GM18517 (cell line): ENCODE measurements at regions not wholly inside any gene's neighbourhood (a gene's known extent, or its start where the extent isn't known, plus 50 kb on each side); places are given as distances from the start of the nearest gene placed in this dataset.
A peak's percentile ranks its signal among the peaks of the same experiment; 100 is the strongest.

Source experiments
- ATAC-seq: cut with Tn5 transposase; IDR thresholded peaks from one replicate; pipeline ENCODE4 v1.9.1; 2021; ENCODE audit warnings: mild to moderate bottlenecking, moderate library complexity; ENCODE audit not compliant: unreplicated experiment

DNA sequence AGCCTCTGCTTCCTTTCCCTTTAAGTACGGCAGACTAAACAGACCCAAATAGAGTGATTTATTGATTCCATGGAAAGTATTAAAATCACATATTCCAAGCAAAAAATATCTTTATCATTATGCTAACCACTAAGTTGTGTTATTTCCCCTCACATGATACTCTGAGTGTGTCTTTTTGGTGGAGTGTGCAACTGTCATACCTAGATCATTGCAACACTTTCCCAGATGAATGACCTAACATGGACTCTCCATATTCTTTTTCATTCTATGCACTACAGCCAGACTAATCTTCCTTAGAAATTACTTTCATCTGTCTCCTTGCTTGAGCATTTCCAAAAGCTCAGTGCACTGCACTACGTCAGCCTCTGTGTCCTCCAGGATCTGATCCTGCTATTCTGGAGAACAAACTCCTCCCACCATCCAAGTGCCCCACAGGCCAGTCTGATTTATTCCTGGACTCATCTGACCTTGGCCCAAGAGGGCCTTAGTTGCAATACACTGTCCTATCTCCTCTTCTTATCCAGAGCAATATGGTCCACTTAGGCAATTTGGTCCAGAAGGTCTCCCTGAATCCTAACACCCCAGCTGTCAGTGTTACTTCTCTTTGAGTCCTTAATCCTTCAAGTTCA is 263.3 kb upstream of the KLF6 start:
- no peak for ATAC-seq

DNA sequence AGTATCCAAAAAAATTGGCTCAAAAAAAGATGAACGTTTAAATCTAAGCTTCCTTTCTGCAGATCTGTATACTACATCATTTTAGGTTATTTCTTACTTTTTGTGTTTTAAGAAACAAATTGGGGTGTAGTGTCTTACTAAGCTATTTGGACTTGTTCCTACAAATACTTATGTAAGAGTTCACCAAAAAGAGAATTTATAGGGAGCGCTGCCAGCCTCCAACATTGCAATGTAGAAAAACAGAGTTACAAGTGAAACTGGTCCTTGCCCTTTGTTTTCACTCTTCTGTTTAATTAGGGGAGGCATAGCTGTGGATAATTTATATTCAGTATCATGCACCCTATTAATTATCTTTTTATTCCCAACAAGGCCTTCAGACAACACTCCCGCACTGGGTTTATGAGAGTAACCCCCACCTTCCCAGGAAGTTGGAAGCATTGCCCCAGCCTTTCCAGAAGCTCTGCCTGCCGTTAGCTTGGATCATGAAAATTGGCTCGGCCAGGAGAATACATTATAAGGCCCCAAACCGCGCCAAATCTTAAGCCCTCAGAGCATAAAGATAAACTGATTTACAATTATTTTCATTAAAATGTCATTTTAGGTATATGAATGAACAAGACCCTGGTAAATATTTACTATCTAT is 261.8 kb upstream of the KLF6 start:
- no peak for ATAC-seq

DNA sequence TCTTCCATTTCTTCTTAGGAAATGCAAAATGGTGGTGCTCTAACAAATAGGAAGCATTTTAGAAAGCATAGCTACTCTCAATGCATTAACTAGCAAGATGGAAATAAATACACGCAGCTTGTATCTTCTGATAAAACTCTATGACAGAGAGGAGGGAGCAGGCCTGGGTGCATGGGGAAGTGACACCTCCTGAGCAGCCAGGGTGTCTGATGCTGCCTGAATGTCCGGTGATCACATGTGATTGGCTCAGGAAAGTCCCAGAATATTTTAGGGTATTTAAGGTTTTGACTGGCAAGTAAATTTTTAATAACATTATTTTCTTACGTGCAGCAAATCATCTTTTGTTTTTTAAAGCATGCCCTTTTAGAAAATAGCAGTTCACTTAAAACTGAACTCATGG is 261.0 kb upstream of the KLF6 start:
- ATAC-seq: no peak

DNA sequence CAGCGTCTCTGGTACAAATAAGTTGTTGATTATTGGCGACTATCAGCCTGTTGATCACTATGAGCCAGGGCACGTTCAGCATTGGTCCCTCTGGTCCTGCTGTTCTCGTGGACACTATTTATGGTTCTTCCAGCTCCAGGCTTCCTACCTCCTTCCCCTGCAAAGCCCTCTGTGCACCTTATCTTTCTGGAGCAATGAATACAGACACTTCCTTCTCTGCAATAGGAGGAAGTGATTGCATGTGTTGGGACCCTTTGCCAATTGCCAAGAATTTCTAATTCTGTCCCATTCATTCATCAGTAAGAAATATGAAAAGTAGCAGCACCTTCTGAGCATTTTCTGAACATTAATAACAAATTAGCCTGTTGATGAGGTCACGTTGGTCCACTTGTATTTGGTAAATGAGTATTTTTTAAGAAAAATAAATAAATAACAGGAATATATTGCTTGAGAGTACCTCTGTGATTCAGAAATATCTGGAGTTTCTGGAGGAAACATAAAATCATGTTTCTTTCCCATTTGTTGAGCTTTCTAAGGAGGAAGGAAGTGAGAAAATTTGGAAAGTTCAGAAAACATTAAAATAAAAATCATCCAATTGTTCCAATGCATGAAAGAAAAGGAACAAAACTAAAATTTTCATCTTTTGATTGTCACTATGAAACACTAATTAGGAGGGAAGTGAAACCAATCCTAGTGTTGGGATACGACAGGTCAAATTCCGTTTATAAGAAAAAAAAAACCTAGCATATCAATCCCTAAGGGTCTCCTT is 259.1 kb upstream of the KLF6 start:
- no peak for ATAC-seq

DNA sequence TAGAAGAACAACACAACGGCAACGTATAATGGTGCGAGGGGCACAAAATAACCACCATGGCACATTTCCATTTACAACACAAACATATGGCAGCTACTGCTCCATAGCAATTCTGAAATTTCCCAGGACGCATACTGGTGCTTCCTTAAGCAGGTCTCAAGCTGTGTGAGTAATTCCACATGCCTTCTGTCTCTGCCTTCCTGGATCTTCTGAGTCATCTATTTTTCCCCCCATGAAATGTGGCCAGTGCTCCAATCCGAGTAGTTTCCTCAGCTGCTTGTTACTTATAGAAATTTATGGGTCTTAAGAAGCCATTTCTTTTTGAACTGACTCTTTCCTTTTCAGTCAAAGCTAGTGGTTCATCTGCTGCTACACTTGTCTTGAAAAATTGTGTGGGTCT is 256.6 kb upstream of the KLF6 start:
- ATAC-seq: no peak

DNA sequence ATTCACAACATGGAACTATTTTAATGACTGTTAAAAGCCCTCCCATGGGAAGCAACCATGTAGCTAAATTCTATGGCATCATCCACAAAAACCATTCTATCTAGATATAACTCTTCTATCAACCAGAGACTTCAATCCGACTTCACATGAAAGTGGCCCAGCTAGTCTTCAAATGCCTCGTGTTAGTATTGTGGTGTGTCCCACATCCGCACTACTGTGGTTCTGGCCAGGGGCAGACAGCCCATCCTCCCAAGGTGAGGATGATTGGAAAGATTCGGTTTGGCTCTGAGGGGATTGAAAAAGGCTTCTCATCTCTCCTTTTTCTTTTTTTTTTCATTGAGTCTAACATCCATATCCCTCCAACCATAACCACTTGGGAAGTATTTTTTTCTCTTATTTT is 253.0 kb upstream of the KLF6 start:
- no peak for ATAC-seq

DNA sequence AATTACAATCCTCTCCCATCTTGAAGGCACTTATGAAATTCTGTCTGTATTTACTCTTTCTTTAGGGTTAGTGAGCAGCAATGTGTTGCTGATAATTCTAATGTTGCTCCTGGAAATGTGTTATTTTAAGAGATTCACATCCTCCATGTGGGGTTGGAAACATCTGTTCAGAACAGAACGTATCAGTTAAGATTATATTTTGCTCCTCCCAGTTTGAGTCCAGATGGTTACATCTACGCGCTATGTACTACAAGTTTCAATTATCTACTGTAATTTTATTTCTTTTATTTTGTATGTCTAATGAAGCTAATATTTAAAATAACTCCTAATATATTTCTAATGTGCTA is 250.6 kb upstream of the KLF6 start:
- ATAC-seq: no peak

DNA sequence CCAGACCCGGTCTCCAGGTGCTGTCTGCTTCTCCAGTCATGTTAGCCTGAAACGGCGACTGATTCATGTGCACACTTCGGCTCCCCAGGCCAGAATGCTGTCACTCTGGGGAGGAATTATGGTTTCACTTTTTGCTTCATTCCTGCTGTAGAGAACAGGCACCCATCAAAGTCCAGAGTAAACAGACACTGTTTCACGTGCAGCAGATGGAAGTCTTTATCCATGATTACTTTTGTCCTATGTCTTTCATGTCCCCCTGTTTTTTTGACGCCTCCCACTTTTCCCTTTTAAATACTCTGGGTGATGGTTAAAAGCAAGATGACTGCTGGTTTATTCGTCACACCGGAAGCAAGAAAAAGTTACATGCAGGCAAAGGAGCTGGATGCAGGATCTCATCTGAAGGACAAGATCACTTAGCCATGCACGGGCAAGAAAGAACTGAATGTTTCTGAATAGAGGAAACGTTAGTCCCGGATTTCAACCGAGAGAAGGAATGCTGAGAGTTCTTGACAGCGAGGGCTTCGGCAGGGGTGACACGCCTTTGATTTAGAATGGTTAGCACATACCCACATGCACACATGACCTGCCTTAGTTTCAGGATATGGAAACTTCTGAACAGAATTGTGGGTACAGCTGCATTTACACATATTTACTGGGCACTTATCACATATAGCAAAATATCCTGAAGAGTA is 250.0 kb upstream of the KLF6 start:
- no peak for ATAC-seq

DNA sequence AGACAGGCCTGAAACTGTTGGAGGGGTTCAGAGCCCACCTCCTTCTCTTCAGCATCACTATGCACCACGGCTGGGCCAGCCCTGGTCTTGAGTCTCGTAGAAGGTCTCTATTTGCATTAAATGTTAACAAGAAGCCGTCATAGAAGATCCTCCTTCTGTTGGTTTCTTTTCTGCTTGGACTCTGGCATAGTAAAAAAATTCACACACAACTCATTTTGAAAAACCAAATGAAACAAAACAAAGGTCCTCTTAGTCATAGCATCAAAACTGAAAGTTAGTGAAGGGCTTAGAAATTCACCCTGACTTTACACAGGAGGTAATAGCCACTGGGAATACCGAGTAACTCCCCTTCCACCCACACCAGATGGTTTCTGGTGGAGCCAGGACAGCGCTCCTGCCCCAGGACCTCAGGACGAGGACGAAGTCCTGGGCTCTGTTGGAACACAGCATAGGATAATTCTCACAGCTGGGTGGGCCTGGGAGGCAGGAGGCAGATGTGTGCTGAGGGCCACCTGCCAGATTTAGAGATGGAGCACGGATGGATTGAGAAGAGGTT is 248.4 kb upstream of the KLF6 start:
- peak; percentile 96 for ATAC-seq

DNA sequence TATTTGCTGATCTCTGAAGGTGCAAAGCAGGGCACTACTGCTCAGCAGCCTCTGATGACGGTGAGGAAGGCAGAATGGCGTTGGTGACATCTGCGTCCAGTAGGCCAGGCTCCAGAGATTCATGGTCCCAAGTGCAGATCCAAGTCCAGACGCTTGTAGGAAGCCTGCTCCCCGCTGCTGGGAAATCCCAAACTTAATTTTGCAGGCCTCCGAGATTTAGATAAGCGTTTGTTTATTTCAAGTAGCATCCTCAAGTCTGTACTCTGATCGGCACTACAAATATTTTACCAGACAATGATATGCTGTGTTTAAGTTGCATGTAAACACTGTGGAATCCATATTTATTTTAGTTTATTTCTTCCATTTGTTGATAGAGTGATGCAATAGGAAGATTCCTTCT is 244.9 kb upstream of the KLF6 start:
- no peak for ATAC-seq

DNA sequence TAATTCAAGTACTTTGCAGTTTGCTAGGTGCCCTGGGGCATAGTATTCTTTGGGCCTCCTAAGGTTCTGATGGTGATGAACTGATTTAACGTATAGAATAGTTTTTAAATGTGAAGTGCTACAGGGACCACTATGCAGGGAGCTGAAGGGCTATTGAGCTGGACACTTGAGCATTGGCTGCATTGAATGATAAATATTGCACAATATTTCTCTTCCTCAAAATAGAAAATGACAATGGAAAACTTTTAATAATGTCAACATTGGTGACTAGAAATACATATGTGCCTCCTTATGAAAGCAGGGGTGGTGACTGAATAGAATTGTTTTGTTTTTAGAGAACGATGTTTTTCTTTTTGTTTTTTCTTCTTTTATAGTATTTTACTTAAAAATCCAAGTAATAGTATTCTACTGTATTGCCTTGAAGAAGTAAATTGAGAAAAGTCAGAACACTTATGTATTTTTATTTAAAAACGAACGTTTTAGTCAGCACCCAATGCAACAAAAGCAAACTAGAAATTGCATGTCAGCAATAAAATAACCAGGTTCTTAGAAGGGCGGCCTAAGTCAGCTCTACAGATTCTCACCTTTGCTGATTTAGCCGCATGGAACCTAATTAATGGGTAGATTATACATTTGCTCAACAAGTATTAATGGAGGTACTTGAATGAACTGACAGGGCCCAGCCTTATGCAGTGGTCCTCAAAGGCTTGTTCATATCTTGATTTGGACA is 244.0 kb upstream of the KLF6 start:
- ATAC-seq: no peak

DNA sequence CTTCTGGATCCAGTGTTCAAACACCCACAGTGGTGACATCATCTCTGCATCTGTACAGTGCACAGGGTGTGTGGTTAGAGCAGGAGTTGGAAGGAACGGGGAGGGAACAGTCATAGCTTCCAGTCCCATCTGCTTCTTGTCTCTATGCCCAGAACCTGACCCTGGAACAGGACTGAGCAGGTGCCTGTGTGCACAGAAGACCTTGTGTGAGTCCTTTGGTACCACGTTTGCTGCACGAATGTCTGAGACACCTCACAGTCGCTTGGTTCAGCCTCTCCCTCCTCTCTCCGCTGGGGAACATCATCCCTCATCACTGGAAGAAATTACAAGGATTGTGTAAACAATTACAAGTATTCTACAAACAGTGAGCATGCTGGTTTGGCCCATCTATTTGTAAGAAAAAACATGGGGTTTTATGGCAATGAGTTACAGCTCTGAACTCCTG is 243.0 kb upstream of the KLF6 start:
- no peak for ATAC-seq

DNA sequence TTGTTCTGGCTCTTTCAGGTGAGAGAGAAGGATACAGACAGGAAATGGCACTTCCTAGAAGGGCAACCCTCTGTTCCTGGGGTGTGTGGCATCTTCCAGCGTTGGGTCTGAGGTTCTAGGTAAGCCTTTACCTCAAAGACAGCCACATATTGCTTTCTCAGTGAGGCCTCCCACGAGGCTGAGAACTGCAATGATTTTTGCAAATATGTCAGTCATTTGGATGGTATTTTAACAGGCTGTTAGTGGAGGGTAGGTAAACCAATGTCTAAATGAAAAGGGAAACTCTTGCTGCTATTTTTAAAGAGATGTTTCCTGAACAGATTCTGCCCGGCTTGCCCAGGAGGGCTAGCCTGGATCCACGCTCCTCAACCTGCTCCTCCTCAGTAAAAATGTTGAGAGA is 240.3 kb upstream of the KLF6 start:
- no peak for ATAC-seq

DNA sequence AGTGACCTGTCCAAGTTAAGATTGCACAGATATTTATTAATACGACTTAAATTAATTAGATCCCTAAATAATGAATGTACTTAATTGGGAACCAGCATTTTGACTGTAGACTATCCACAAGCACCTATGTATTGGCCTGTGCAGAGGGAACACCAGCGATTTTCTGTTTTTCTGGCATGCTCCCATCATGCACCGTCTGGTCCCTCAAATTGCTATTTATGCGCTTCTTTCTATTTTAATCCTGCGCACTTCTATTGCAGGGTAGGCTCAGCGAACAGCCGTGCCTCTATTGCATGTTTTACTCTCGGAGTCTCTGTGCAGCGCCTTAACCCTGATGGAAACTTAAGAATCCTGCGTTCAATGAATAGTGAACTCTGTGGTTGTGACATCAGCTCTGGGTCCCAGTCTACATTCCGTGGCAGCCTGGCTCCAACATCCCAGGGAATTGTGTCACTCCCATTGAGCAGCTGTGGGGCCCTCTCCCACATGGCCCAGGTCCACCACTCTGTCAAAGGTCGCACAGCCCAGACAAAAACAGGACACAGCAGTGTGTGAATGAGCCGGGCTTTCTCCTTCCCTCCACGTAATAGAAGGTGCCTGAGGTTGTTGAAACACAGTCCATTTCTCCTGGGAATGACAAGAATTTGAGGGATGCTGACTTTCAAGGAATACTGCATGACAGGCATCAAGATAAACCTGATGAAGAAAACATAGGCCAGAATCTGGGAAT is 239.7 kb upstream of the KLF6 start:
- ATAC-seq: no peak

DNA sequence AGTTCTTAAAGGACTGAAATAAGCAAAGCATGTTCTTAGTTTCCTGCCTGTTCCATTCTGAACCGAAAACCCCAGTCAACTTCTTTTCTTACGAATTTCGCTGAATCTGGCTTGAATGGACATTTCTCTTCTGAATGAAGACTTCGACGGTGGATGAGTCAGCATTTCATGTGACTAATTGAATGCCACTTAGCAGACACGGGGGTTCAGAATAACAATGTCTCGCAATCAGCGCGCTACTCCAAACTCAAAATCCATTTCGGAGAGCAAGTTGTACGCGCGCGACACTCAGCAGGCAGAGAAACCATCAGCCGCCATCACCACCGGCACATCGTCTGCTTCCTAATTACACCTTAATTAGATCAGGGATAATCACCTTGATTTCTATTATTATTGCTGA is 239.0 kb upstream of the KLF6 start:
- no peak for ATAC-seq

DNA sequence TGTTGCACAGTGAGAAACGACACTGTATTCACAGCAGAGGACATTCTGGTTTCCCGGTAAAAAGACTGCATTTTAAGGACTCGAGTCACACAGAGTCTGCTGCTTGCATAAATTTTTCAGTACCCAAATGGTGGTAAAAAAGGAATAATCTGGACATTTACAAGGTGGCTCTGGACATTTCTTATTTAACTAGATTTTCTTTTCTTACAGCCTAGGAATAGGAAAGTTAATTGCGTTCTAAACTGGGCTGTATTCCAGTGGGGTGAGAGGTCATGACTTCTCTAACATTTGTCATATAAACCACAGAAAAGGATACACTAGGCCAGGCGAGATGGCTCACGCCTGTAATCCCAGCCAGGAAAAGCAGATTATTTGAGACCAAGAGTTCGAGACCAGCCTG is 237.5 kb upstream of the KLF6 start:
- no peak for ATAC-seq

DNA sequence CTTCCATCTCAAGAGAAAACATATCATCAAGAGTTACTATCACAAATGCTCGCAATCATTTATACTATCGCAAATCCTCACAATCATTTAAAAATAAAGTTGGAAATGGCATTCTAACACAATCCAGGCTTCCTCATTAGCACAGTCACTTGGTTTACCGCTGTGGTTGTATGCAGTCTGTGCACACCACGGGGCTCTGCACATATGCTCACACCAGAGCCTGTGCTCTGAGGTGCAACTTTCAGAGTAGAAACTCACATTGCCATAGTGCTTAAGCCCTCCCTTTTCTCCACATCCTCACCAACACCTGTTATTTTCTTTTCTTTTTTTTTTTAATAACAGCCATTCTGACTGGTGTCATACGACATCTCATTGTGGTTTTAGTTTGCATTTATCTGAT is 235.6 kb upstream of the KLF6 start:
- no peak for ATAC-seq

DNA sequence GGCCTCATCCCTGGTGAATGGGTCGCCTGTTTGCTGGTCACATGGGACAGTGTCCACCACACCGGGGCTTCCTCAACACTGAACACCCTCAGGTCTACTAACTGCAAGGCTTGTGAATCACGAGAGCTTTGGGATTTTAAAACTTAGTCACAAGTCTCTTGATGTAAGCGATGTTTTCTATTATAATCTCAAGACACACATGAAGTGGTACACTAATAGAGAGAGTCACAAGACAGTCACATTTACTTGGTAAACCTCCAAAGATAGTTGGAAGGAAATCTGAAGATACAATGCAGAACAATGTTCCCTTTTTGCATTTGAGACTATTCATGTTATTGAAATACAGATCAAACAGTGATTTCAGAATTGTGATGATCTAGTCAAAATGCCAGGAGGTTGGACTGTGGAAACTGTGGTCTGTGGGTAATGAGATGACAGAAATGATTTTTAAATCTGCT is 233.1 kb upstream of the KLF6 start:
- no peak for ATAC-seq

DNA sequence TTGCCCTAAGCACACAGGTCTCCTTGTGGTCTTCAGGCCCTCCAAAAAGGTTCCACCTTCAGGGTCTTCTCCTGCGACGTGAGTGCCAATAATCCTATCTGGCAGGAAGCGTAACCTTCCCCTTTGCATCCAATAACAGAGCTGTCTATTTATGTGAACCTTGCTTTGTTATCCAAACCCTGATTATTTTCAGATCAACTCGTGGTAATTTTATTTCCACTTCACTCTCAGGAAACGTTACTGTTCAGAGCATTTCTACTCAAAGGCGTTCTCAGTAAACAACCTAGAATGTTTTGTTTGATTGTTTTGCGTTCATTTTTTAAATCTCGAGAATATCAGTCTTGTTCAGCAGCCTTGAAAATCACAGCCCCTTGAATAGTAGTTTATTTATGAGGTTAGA is 232.3 kb upstream of the KLF6 start:
- no peak for ATAC-seq

DNA sequence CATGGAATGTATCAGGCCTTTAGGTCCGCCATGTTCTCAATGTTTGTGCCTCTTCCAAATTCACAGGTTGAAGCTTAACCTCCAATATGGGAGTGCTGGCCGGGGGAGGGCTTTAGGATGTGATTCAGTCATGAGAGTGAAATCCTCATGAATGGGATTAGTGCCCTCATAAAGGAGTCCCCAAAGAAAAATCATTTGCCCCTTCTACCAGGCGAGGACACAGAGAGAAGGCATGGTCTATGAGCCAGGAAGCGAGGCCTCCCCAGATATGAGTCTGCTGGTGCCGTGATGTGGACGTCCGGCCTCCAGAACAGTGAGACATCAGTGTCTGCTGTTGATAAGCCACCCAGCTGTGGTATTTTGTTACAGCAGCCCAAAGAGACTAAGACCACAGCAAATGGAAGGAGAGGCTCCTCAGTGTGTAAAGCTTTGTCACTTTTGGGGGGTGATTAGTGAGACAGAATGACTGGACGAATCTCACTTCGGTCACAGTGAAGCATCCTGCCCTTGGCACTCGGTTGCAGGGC is 231.3 kb upstream of the KLF6 start:
- no peak for ATAC-seq
